Hypothalamus (tissue), 51 donors: ENCODE measurements at regions not wholly inside any gene's neighbourhood (a gene's known extent, or its start where the extent isn't known, plus 50 kb on each side); places are given as distances from the start of the nearest gene placed in this dataset.
"Not testable (repeated sequence)": the region's sequence is repeated elsewhere in the genome, so short reads cannot be mapped to it uniquely, and the experiment has no call there.

Source experiments
- DNase-seq, 51 donors: peaks; one replicate each; lab custom pipeline; 2025; lab: John Stamatoyannopoulos, UW

- no peak for DNase-seq
Measured at GRCh38 chrX:3443184-3443583, 96.7 kb upstream of the MXRA5 start.

- DNase-seq: no peak
Measured at GRCh38 chrX:3442691-3443090, 96.2 kb upstream of the MXRA5 start.

GRCh38 chrX:3440981-3441380, 94.5 kb upstream of the MXRA5 start:
- no peak for DNase-seq

GRCh38 chrX:3435916-3436315, 89.5 kb upstream of the MXRA5 start:
- not testable (repeated sequence) for DNase-seq

GRCh38 chrX:3435057-3435456, 88.6 kb upstream of the MXRA5 start:
- no peak for DNase-seq

- no peak for DNase-seq
Measured at GRCh38 chrX:3428792-3429191, 82.3 kb upstream of the MXRA5 start.

- DNase-seq: no peak
Measured at GRCh38 chrX:3426552-3426951, 80.1 kb upstream of the MXRA5 start.

GRCh38 chrX:3425031-3425430, 78.6 kb upstream of the MXRA5 start:
- DNase-seq: no peak

GRCh38 chrX:3420316-3420715, 73.9 kb upstream of the MXRA5 start:
- no peak for DNase-seq

GRCh38 chrX:3415011-3415410, 68.6 kb upstream of the MXRA5 start:
- no peak for DNase-seq

GRCh38 chrX:3411626-3412025, 65.2 kb upstream of the MXRA5 start:
- not testable (repeated sequence) for DNase-seq

GRCh38 chrX:3409936-3410335, 63.5 kb upstream of the MXRA5 start:
- not testable (repeated sequence) for DNase-seq

GRCh38 chrX:3407781-3408180, 61.3 kb upstream of the MXRA5 start:
- no peak for DNase-seq

GRCh38 chrX:3407121-3407520, 60.7 kb upstream of the MXRA5 start:
- DNase-seq: no peak

GRCh38 chrX:3403748-3404147, 57.3 kb upstream of the MXRA5 start:
- DNase-seq: no peak
